HG03064 (cell line): ENCODE measurements at regions not wholly inside any gene's neighbourhood (a gene's known extent, or its start where the extent isn't known, plus 50 kb on each side); places are given as distances from the start of the nearest gene placed in this dataset.

Experiments
- ATAC-seq: cut with Tn5 transposase; IDR thresholded peaks from one replicate; pipeline ENCODE4 v1.9.1; 2021; ENCODE audit warnings: low read depth; ENCODE audit not compliant: unreplicated experiment

DNA sequence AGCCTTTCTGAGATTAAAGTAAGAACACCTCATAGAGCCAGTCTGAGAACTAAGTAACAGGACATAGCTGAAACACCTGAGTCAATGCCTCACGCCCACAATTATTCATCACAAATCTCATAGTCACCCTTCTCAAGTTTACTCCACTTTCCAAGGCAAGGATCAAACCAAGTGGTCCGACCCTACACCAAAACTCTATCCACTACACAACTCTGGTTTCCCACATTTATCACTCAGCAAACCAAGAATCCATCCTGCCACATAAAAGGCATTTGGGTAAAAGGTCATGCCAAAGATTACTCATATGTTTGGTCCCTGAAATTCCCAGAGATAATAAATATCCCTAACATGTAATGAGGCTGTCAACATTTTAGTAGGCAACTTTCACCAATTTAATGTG, 144.1 kb downstream of the RPAP3 start:
- no peak for ATAC-seq

DNA sequence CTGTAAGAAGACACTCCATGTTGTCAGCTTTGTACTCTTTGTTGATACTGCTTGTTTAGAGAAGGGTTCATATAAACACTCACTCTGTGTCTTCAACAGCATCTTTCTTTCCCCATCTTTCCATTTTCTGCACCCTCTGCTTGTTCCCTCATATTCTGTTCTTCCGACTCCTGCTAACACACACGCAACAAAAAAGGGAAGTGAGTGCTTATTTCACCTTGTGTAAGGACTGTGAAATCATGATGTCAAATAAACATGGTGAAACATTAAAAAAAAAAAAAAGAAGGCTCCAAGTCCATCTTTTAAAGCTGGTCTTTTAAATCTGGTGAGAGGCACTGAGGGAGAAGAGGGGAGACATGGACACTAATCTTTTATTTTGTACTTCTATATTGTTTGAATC, 145.4 kb downstream of the RPAP3 start:
- ATAC-seq, result no peak

DNA sequence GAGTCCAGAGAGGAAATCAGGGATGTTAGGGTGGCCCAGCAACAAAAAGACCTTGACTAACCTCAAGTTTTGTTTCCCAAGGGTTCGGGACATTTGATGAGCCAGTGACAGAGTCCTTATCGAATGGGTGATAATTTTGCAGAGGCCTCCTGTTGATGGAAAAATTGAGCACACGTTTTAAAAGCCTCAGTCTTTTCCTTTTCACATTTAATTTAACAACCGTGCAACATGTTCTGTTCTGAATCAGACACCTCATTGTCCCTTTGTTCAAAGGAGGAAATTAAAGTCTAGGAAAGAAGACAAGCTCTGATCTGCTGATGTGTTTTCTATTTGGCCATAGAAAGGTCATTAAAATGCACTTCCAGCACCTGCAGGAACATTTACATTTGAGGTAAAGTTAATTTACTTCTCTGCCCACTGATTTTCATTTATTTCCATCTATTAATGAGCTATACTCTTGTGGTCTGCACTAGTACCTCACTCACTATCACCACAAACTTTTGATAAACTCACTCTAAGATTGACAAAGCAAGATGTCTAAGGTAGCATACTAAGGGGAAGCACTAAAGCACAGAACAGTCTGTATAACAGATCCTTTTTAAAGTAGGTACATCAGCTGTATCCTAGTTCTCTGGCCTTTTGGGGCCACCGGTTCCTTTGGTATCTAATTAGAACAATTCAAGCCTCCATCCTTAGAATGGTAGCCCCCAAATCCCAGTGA, 147.0 kb downstream of the RPAP3 start:
- no peak for ATAC-seq

DNA sequence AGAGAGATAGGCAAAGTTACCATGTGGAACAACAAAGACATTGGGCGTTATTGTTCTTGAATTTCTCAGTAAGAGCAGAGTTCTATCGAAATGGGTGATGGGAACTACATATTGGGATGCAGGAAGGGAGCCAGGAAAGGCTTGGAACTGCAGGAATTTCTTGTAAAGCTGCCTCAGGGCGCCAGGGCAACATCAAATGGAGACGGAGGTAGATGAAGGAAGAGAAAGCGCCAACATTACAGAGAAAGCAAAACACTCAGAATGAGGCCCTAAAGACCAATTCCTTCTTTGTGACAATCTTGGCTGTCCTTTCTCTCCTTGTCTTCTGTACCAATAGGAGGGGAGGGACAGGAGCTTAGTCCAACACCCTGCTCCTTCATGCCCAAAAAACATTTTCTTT, 148.4 kb downstream of the RPAP3 start:
- ATAC-seq, result no peak

DNA sequence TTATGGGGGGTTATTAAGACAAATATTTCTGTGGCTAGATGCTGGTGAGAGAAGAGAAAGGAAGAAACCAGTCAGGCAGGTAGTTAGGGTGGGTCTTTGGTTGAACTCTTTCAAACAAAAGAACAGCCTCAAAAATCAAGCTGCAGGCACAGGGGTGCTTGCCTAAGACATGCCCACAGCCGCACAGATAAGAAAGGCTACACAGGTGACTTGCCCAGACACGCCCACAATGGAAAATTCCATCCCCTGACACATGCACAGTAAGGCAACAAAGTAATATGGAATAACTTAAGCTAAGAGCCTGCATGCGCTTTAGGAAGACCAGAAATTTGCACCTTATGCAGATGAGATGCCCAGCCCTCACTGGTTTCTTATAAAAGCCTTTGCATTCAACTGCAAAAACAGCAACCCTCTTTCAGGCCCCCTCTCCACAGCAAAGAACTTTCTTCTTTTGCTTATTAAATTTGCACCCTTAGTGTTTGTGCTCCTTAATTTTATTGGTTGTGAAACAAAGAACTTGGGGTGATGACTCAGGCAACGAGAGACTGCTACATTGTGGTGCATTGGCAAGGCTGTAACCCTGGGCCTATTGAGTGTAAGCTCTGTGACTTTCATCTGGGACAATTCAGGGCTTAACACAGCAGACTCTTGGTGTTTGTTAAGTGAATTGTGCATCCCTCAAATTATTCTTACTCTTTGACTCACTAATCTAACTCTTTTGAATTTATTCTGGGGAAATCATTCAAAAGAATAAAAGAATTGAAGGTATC, 149.4 kb downstream of the RPAP3 start:
- no peak for ATAC-seq

DNA sequence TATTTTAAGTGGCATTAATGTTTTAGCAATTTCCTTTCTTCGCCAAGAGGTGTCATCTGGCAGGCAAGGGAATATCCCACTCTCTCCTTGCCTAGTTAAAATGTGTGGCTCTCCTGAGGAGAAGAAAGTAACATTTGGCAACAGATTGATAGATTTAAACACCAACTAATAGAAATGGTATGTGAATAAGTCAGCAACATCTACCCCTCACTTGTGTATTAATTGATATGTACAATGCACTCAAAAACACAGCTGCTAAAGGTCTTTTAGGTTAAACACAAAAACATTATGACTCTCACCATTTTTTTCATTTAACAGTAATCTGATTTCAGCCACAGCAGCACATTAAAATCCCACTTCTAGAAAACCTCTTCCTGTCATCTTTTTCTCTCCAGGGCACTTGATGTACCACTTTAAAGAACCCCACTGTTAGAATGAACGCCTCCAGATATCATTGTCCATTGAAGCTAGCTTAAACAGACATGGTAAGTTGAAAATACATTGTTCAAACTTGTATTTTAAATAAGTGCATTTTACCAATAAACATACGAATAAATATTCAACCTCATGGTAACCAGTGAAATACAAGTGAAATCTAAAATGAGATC, 151.7 kb downstream of the RPAP3 start:
- no peak for ATAC-seq

DNA sequence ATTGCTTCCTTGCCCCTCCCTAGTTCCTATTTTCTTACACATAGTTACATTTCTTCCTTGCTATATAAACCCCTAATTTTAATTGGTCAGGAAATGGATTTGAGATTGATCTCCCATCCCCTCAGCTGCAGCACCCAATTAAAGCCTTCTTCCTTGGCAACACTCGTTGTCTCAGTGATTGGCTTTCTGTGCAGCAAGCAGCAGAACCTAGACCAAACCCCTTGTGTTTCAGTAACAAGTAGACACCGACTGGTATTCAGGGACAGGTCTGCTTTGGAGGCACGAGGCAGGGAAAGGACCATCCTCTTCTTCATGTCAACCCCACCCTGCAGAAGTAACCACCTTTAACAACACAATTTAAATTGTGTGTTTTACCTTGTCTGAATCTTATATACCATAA, 152.6 kb downstream of the RPAP3 start:
- ATAC-seq, result no peak

DNA sequence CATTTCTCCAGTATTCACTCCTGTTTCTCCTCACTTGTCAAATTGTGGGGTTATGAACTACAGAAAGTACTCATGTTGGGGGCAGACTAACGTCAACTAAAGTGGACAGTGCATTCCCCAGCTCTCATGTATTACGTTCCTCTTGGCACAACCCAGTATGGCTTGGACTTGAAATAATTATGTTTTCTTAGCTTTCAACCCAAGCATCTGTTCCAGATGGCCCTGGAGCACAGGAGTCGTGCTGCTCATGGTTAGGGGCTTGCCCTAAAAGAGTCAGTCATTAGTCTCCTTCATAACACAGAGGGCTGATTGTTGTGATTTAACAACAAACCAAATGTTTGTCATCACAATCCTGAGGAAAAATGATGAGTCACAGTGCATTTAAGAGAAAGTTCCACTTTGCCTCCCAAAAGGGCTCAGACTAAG, 154.4 kb downstream of the RPAP3 start:
- no peak for ATAC-seq

DNA sequence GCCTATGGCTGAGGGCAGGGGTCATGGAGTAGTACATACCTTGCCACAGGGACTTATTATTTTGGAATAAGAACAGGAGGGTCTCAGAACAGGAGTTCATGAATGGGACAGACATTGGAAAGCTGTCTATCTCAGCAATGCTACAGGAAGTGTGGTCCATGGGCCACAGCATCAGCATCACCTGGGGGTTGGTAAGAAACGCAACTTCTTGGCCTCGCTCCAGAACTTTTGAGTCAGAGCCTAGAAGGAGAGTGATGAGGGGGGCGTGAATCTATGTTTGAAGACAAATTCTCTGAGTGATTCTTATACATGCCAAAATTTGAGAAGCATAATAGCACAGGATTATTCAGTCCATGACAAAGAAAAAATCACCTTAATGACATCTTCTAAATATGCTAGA, 156.6 kb downstream of the RPAP3 start:
- ATAC-seq, result no peak

DNA sequence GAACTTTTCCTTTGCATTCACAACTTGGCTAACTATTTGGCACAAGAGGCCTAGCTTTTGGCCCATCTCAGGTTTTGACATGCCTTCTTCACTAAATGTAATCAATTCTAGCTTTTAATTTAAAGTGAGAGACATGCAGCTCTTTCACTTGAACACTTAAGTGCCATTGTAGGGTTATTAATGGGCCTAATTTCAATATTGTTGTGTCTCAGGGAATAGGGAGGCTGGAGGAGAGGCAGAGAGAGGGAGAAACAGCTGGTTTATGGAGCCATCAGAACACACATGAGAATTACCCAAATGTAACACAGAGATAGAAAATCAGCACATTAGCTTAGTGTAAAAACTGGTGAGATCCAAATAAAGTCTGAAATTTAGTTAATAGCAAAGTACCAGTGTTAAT, 157.4 kb downstream of the RPAP3 start:
- ATAC-seq, result no peak

DNA sequence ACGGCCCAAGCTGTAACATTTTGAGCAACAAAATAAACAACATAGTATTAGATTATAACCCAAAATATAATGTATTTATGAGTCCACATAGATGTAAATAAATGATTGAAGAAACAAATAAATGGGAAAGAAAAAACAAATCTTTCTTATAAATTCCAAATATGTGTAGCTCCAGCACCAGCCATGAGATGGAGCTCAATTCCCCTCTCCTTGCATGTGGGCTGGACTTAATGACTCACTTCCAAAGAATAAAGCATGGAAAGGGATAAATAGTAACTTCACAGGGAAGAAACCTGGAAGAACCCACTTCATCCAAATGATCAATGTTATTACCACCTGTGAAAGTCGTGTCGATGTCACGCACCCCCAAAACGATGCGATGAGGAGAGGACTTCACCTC, 158.8 kb downstream of the RPAP3 start:
- ATAC-seq, result no peak

DNA sequence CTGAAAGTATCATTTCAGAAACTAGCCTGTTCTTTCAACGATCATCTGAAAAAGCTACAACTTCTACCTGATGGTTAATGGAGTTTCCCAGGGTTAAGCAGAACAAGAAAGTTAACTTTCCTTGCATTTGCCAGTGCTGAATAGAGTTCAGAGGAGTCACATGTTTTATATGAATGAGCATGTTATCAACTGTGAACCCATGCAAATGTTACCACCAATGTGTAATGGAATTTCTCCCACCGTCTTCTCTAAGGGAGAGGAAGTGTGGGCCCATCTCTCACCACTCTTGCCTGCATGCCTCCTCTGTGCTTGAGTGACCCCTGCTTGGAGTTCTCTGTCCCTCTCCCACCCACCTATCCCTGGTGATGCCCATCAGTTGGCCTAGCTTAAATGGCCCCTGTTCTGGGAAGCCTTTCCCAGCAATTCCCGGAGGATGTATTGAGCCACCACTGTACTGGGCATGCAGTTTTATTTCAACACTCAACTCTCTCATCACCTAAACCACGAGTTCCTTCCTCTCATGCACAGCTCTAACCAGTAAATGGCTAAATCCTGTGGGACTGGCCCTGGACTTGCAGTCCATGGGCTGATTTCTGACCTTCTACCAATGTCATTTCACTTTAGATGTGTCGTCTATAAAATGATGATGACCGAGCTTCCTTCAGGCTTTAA, 159.8 kb downstream of the RPAP3 start:
- no peak for ATAC-seq

DNA sequence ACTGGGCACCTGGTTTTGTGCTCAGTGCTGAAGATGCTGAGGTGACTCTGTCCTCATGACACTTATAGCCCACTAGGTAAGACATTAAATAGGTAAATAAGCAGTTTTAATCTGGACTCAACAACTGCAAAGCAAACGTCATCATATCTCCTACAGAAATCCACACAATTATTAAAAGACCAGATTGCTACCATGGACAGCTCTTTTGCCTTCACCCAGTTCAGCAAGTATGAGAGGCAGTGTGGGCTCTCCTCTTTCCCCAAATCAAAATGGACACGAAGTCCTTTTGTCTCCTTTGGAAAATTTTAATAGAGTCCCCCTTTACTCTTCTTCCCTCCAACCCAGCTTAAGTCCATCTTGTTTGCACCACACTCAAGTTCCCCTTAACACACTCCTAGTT, 171.1 kb downstream of the RPAP3 start:
- ATAC-seq, result no peak

DNA sequence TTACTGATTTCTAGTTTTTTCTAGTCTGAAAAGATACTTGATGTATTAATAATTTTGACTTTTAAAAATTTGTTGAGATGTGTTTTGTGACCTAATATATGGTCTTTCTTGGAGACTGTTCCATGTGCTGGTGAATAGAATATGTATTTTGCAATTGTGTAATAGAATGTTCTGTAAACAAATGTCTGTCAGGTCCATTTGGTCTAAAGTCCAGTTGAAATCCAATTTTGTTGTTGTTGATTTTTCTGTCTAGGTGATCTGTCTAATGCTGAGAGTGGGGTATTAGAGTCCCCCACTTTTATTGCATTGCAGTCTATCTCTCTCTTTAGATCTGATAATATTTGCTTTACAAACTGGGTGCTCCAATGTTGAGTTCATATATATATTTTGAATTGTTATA, 175.8 kb downstream of the RPAP3 start:
- no peak for ATAC-seq

DNA sequence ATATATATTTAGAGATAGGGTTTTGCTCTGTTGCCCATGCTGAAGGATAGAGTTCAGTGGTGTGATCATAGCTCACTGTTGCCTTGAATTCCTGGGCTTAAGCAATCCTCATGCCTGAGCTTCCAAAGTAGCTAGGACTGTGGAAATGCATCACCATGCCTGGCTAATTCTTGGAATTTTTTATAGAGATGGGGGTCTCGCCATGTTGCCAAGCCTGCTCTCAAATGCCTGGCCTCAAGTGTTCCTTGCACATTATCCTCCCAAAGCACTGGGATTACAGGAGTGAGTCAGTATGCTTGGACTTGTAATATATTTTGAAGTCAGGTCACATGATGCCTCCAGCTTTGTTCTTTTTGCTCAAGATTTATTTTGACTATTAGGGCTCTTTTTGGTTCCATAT, 178.0 kb downstream of the RPAP3 start:
- no peak for ATAC-seq

DNA sequence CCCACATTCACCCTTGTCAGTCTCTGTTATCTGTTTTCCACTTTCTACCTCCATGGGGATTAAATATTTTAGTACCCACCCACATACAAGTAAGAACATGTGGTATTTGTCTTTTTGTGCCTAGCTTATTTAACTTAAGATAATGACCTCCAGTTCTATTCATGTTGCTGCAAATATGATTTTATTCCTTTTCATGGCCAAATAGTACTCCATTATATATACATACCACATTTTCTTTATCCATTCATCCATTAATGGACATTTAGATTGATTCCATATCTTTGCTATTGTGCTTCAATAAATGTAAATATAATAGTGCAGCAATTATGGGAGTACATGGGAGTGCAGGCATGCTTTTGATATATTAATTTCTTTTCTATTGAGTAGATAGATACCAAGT, 185.8 kb downstream of the RPAP3 start:
- no peak for ATAC-seq

DNA sequence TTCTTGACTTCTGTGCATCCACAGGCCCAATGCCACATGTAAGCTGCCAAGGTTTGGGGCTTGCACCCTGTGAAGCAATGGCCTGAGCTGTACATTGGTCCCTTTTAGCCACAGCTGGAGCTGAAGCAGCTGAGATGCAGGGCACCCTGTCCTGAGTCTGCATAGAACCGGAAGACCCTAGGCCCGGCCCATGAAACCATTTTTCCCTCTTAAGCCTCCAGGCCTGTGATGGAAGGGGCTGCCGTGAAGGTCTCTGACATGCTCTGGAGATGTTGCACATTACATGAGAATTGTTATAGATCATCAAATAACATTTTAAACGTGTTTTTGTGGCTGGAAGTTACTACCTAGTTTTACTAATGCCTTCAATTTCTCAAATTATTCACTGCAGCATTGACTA, 188.7 kb downstream of the RPAP3 start:
- no peak for ATAC-seq

DNA sequence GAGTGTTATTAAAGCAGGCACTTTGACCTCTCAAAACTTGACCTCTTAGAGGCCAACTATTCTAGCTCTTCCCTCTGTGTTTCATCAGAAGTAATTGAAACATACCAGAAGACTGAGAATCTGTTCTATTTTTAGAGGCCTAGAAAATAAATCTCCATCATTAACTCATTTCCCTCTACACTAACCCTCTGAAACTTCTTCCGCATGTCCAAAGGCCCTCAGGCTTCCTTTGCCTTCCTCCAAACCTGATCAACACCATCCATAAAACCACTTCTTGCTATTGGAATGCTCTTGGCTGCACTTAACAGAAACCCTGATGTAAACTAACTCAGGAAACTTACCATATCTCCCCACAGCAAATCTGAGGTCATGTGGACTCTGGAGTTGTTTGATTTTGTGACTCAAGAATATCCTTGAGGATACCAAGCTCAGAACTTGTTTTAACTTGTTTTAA, 196.4 kb downstream of the RPAP3 start:
- ATAC-seq, result no peak

DNA sequence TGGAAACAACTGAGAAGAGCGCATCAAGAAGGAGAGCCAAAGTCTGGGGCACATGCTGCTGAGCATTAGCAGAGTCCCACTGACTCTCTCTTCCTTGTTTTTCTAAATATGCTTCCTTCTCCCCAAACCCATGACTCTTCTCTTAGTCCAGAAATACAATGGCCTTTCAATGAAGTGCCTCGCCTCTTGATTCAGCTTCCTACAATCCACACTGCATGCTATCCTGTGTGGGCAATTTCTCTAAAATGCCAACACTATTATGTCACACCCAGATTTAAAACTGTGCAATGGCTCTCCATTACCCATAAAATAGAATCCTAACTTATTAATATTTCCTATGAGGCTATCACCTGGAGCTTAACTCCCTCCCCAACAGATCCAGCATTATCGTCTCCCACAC, 198.6 kb downstream of the RPAP3 start:
- ATAC-seq, result no peak

DNA sequence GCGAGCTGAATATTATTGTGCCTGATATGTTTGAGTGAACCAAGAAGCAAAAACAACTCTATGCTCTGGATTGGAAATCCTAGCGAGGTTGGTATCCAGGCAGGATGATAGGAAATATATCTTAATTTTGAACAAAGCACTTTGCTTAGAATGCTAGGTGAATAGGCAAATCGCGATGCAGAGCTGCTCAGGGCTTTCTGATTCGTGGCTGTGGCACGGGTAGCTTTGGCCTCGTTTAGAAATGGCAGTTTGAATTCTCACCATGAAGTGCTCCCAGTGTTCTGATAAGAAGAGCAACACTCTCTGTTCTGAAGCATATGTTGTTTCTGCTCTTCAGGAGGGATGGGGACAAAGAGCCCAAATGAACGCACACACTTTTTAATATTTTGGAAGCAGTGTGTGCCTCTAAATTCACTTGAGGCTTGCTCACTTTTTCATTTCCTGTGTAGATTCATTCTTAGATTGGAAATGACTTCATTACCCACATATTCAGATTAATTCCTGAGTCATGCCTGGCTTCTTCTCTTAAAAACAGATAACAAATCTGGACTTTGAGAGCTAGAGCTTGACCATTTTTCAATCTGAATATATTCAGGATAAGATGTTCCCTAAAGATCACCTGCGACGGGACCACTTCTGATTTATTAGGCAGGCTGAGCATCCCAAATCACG, 200.9 kb downstream of the RPAP3 start:
- ATAC-seq, result no peak

DNA sequence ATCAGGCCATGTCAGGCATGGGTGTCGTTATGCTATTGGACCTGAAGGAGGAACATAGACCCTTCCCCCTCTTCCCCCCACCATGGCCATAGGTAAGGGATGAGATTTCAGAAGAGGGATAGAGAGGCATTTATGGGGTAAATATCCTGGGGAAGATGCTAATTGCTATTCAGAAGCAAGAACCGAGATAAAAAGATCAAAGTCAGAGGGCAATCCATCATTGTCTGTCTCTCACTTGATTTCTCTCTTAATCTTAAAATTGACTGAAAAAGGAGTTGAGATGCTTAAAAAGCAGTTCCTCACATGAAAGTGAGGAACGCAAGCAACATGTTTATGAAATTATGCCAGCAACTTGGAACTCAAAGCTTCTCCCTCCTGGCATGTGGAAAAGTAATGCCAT, 212.0 kb downstream of the RPAP3 start:
- no peak for ATAC-seq
